ENCODE measurements at regions not wholly inside any gene's neighbourhood (a gene's known extent, or its start where the extent isn't known, plus 50 kb on each side); places are given as distances from the start of the nearest gene placed in this dataset.

DNA sequence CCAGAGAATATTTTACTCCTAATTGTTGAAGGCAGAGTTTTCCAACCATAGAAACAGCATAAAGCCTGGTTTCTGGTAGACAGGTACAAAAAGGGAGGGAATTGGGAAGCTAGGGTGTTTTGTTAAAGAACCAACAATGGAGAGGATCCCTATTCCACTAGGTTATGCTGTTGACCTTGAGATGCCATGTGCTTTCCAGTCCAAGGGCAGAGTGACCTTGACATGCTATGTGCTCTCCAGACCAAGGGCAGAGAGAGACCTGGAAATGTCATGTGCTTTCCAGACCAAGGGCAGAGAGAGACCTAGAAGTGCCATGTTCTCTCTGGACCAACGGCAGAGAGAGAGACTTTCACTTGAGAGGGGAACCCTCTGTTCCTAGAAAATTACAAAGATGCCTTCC, 1043.8 kb upstream of the FBXO33 start:
- no peak for DNase-seq
- Histone ChIP-seq H3K4me3 (no peak overlapping the region), H3K27me3 (replicated peaks in 1 of 7) (no peaks in the 10 kb centered on the region), H3K9me3 (peaks cover 0 to 58% (median 43%) of the 10 kb centered on the region in 8 donors), H3K4me1 (no peaks in the 10 kb centered on the region), H3K36me3 (no peaks in the 10 kb centered on the region), H3K27ac (no peak overlapping the region)
- 63 to 100% (median 82%) methylated on average over 1 of the region's 1 CpG for WGBS, 5 donors
- intact Hi-C loops (cut with DNase I; ENCODE audit: low total_unique reads), result no loop called here
- TF ChIP-seq, protein P1, sequence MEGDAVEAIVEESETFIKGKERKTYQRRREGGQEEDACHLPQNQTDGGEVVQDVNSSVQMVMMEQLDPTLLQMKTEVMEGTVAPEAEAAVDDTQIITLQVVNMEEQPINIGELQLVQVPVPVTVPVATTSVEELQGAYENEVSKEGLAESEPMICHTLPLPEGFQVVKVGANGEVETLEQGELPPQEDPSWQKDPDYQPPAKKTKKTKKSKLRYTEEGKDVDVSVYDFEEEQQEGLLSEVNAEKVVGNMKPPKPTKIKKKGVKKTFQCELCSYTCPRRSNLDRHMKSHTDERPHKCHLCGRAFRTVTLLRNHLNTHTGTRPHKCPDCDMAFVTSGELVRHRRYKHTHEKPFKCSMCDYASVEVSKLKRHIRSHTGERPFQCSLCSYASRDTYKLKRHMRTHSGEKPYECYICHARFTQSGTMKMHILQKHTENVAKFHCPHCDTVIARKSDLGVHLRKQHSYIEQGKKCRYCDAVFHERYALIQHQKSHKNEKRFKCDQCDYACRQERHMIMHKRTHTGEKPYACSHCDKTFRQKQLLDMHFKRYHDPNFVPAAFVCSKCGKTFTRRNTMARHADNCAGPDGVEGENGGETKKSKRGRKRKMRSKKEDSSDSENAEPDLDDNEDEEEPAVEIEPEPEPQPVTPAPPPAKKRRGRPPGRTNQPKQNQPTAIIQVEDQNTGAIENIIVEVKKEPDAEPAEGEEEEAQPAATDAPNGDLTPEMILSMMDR (IDR thresholded peaks at IDR 0.05 in 8 of 11, conservative IDR thresholded peaks at IDR 0.05 in 3 of 11), result no peak
- TF ChIP-seq POLR2AphosphoS5 (IDR thresholded peaks at IDR 0.05), result no peak

DNA sequence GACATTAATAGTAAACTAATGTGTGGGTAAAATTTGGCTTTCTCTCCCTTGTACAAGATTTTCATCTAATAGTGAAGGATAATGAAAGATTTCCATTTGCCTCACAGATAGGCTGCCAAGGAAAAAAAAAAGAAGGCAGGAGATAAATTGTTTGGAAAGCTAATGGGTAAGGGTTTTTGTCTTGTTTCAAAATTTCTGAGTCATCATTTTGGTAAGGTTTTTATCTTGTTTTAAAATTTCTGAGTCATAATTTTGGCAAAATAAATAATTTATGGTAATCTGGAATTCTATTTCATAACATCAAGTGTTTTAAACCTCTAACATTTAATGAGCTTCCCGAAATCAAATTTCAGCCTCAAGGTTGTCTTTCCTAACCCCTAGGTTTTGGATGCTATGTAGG, 1035.7 kb upstream of the FBXO33 start:
- Histone ChIP-seq H3K27ac (no peak overlapping the region), H3K36me3 (no peaks in the 10 kb centered on the region), H3K27me3 (replicated peaks in 1 of 7) (no peaks in the 10 kb centered on the region), H3K4me1 (no peaks in the 10 kb centered on the region), H3K9me3 (peaks cover 0 to 69% (median 44%) of the 10 kb centered on the region in 8 donors), H3K4me3 (no peak overlapping the region)
- intact Hi-C loops (cut with DNase I; ENCODE audit: low total_unique reads), result no loop called here
- no peak for TF ChIP-seq POLR2AphosphoS5 (IDR thresholded peaks at IDR 0.05)
- TF ChIP-seq, protein P1 (IDR thresholded peaks at IDR 0.05 in 8 of 11, conservative IDR thresholded peaks at IDR 0.05 in 3 of 11), result no peak
- no peak for TF ChIP-seq POLR2A (IDR thresholded peaks at IDR 0.05)
- 60 to 81% (median 78%) methylated on average over 1 of the region's 1 CpG for WGBS, 5 donors
- no peak for DNase-seq

DNA sequence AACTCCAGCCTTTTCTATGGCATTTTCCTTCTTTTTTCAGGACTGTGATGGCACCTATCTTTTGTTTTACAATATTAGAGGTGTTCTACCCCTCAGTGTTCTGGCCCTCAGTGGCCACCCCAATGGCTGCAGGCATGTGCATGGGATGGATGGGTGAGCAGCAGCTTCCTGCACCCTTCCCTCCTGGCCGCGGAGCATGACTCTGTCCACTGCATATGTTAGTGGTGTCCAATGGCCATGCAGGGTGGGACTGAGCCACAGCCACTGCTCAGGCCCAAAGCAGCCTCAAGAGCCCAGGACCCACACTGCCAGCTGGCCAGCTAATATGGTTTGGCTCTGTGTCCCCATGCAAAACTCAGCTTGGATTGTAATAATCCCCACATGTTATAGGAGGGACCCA, 1032.3 kb upstream of the FBXO33 start:
- Histone ChIP-seq H3K36me3 (no peaks in the 10 kb centered on the region), H3K4me1 (no peaks in the 10 kb centered on the region), H3K27ac (no peak overlapping the region), H3K27me3 (replicated peaks in 1 of 7) (no peaks in the 10 kb centered on the region), H3K4me3 (no peak overlapping the region), H3K9me3 (peaks cover 0 to 48% (median 33%) of the 10 kb centered on the region in 8 donors)
- TF ChIP-seq POLR2A (IDR thresholded peaks at IDR 0.05), result no peak
- no peak for TF ChIP-seq POLR2AphosphoS5 (IDR thresholded peaks at IDR 0.05)
- TF ChIP-seq, protein P1 (IDR thresholded peaks at IDR 0.05 in 8 of 11, conservative IDR thresholded peaks at IDR 0.05 in 3 of 11), result no peak
- DNase-seq, result no peak
- intact Hi-C loops (cut with DNase I; ENCODE audit: low total_unique reads), result no loop called here
- 83 to 95% (median 93%) methylated on average over 1 to 2 of the region's 2 CpGs for WGBS, 5 donors

- H3K36me3 ChIP-seq, result no peaks in the 10 kb centered on the region
- no peak for DNase-seq
- intact Hi-C loops (cut with DNase I; ENCODE audit: low total_unique reads), result no loop called here
- H3K27ac ChIP-seq, result no peak overlapping the region
- H3K27me3 ChIP-seq (replicated peaks in 1 of 7), result no peaks in the 10 kb centered on the region
- peaks cover 0 to 41% (median 28%) of the 10 kb centered on the region in 8 donors for H3K9me3 ChIP-seq
- H3K4me3 ChIP-seq, result no peak overlapping the region
- H3K4me1 ChIP-seq, result no peaks in the 10 kb centered on the region
- 78 to 94% (median 89%) methylated on average over 6 of the region's 6 CpGs for WGBS, 5 donors
- no peak for TF ChIP-seq POLR2AphosphoS5 (IDR thresholded peaks at IDR 0.05)
- no peak for TF ChIP-seq POLR2A (IDR thresholded peaks at IDR 0.05)
- TF ChIP-seq, protein P1 (IDR thresholded peaks at IDR 0.05 in 8 of 11, conservative IDR thresholded peaks at IDR 0.05 in 3 of 11), result no peak
Observed at GRCh38 chr14:40463886-40464285, 1031.7 kb upstream of the FBXO33 start.
